ENCODE measurements at regions not wholly inside any gene's neighbourhood (a gene's known extent, or its start where the extent isn't known, plus 50 kb on each side); places are given as distances from the start of the nearest gene placed in this dataset.
"Not testable (repeated sequence)": the region's sequence is repeated elsewhere in the genome, so short reads cannot be mapped to it uniquely, and the experiment has no call there.

GRCh38 chr7:125336326-125336725 is 406.7 kb upstream of the POT1 start:
- no peak overlapping the region for H3K4me3 Mint-ChIP-seq
- POLR2A ChIA-PET: no interaction called here
- H3K4me1 Mint-ChIP-seq: no peaks in the 10 kb centered on the region
- peaks cover 8% of the 10 kb centered on the region for H3K9me3 Mint-ChIP-seq (ENCODE audit: low read depth)
- intact Hi-C loops (cut with DNase I, micrococcal nuclease): no loop called here
- DNase-seq (no peak), ATAC-seq (no peak)
- CTCF ChIA-PET: no interaction called here
- H3K27me3 Mint-ChIP-seq: no peaks in the 10 kb centered on the region
- H3K27ac Mint-ChIP-seq: no peak overlapping the region
- H3K36me3 Mint-ChIP-seq (ENCODE audit: low read depth): no peaks in the 10 kb centered on the region

GRCh38 chr7:125326666-125327255 is 397.1 kb upstream of the POT1 start:
- Mint-ChIP-seq H3K4me1 (no peaks in the 10 kb centered on the region), H3K4me3 (no peak overlapping the region), H3K9me3 (ENCODE audit: low read depth) (peaks cover 5% of the 10 kb centered on the region), H3K27ac (no peak overlapping the region), H3K36me3 (ENCODE audit: low read depth) (no peaks in the 10 kb centered on the region), H3K27me3 (no peaks in the 10 kb centered on the region)
- DNase-seq (no peak), ATAC-seq (no peak)
- POLR2A ChIA-PET: no interaction called here
- CTCF ChIA-PET: no interaction called here
- intact Hi-C loops (cut with DNase I, micrococcal nuclease): no loop called here

- ATAC-seq (no peak), DNase-seq (no peak)
- intact Hi-C loops (cut with DNase I, micrococcal nuclease): no loop called here
- no peak overlapping the region for H3K4me3 Mint-ChIP-seq
- H3K36me3 Mint-ChIP-seq (ENCODE audit: low read depth): no peaks in the 10 kb centered on the region
- POLR2A ChIA-PET: no interaction called here
- H3K9me3 Mint-ChIP-seq (ENCODE audit: low read depth): no peaks in the 10 kb centered on the region
- no peak overlapping the region for H3K27ac Mint-ChIP-seq
- no peaks in the 10 kb centered on the region for H3K4me1 Mint-ChIP-seq
- CTCF ChIA-PET: no interaction called here
- no peaks in the 10 kb centered on the region for H3K27me3 Mint-ChIP-seq
Observed at GRCh38 chr7:125316466-125316865, 386.8 kb upstream of the POT1 start.

- Mint-ChIP-seq H3K4me3 (no peak overlapping the region), H3K4me1 (no peaks in the 10 kb centered on the region), H3K36me3 (ENCODE audit: low read depth) (no peaks in the 10 kb centered on the region), H3K27ac (no peak overlapping the region), H3K27me3 (no peaks in the 10 kb centered on the region), H3K9me3 (ENCODE audit: low read depth) (peaks cover 1% of the 10 kb centered on the region)
- ATAC-seq (no peak), DNase-seq (no peak)
- POLR2A ChIA-PET: no interaction called here
- intact Hi-C loops (cut with DNase I, micrococcal nuclease): no loop called here
- CTCF ChIA-PET: interaction anchor here (0.7 to 0.8 kb wide), 2 partner anchors 155 to 1180 kb away, joined by 3 read pairs; no protein-coding TSS in a partner anchor
Observed at GRCh38 chr7:125299003-125299765, 369.6 kb upstream of the POT1 start.

GRCh38 chr7:125279961-125280360 is 350.3 kb upstream of the POT1 start:
- H3K4me1 Mint-ChIP-seq: no peaks in the 10 kb centered on the region
- ChIA-PET POLR2A (no interaction called here), CTCF (interaction anchor here (1.0 kb wide), 1 partner anchor 10 kb away, joined by 4 read pairs; no protein-coding TSS in a partner anchor)
- no peaks in the 10 kb centered on the region for H3K27me3 Mint-ChIP-seq
- no peak overlapping the region for H3K4me3 Mint-ChIP-seq
- H3K9me3 Mint-ChIP-seq (ENCODE audit: low read depth): peaks cover 1% of the 10 kb centered on the region
- H3K36me3 Mint-ChIP-seq (ENCODE audit: low read depth): no peaks in the 10 kb centered on the region
- no peak for ATAC-seq
- intact Hi-C loops (cut with DNase I, micrococcal nuclease): no loop called here
- DNase-seq: no peak
- H3K27ac Mint-ChIP-seq: no peak overlapping the region

GRCh38 chr7:125278318-125278717 is 348.7 kb upstream of the POT1 start:
- DNase-seq (no peak), ATAC-seq (no peak)
- intact Hi-C loops (cut with DNase I, micrococcal nuclease): no loop called here
- H3K27ac Mint-ChIP-seq: no peak overlapping the region
- H3K27me3 Mint-ChIP-seq: no peaks in the 10 kb centered on the region
- H3K36me3 Mint-ChIP-seq (ENCODE audit: low read depth): no peaks in the 10 kb centered on the region
- H3K9me3 Mint-ChIP-seq (ENCODE audit: low read depth): peaks cover 1% of the 10 kb centered on the region
- ChIA-PET POLR2A (no interaction called here), CTCF (no interaction called here)
- H3K4me3 Mint-ChIP-seq: no peak overlapping the region
- H3K4me1 Mint-ChIP-seq: no peaks in the 10 kb centered on the region

- CTCF ChIA-PET; H3K27ac Mint-ChIP-seq; ATAC-seq; H3K27me3 Mint-ChIP-seq; H3K4me3 Mint-ChIP-seq; POLR2A ChIA-PET; DNase-seq; intact Hi-C loops (cut with DNase I, micrococcal nuclease); H3K4me1 Mint-ChIP-seq; H3K36me3 Mint-ChIP-seq (ENCODE audit: low read depth); H3K9me3 Mint-ChIP-seq (ENCODE audit: low read depth): not testable (repeated sequence)
Observed at GRCh38 chr7:125274742-125275141, 345.1 kb upstream of the POT1 start.

- DNase-seq; H3K4me1 Mint-ChIP-seq; H3K36me3 Mint-ChIP-seq (ENCODE audit: low read depth); H3K27me3 Mint-ChIP-seq; H3K9me3 Mint-ChIP-seq (ENCODE audit: low read depth); ATAC-seq; intact Hi-C loops (cut with DNase I, micrococcal nuclease); H3K4me3 Mint-ChIP-seq; CTCF ChIA-PET; H3K27ac Mint-ChIP-seq; POLR2A ChIA-PET: not testable (repeated sequence)
Observed at GRCh38 chr7:125264174-125264856, 334.7 kb upstream of the POT1 start.

- DNase-seq; H3K4me3 Mint-ChIP-seq; H3K27me3 Mint-ChIP-seq; intact Hi-C loops (cut with DNase I, micrococcal nuclease); H3K27ac Mint-ChIP-seq; CTCF ChIA-PET; ATAC-seq; H3K9me3 Mint-ChIP-seq (ENCODE audit: low read depth); H3K4me1 Mint-ChIP-seq; H3K36me3 Mint-ChIP-seq (ENCODE audit: low read depth); POLR2A ChIA-PET: not testable (repeated sequence)
Observed at GRCh38 chr7:125258876-125259417, 329.3 kb upstream of the POT1 start.

- Mint-ChIP-seq H3K4me1 (no peaks in the 10 kb centered on the region), H3K27ac (no peak overlapping the region), H3K4me3 (no peak overlapping the region), H3K36me3 (ENCODE audit: low read depth) (no peaks in the 10 kb centered on the region), H3K27me3 (no peaks in the 10 kb centered on the region), H3K9me3 (ENCODE audit: low read depth) (peaks cover 3% of the 10 kb centered on the region)
- DNase-seq (no peak), ATAC-seq (no peak)
- ChIA-PET POLR2A (no interaction called here), CTCF (interaction anchor here (0.8 kb wide), 1 partner anchor 18 kb away, joined by 3 read pairs; no protein-coding TSS in a partner anchor)
- intact Hi-C loops (cut with DNase I, micrococcal nuclease): no loop called here
Observed at GRCh38 chr7:125257617-125258016, 328.0 kb upstream of the POT1 start.

GRCh38 chr7:125256446-125256845 is 326.8 kb upstream of the POT1 start:
- Mint-ChIP-seq H3K27me3 (no peaks in the 10 kb centered on the region), H3K9me3 (ENCODE audit: low read depth) (peaks cover 3% of the 10 kb centered on the region), H3K27ac (no peak overlapping the region), H3K4me1 (no peaks in the 10 kb centered on the region), H3K4me3 (no peak overlapping the region), H3K36me3 (ENCODE audit: low read depth) (no peaks in the 10 kb centered on the region)
- ATAC-seq (no peak), DNase-seq (no peak)
- intact Hi-C loops (cut with DNase I, micrococcal nuclease): no loop called here
- POLR2A ChIA-PET: no interaction called here
- CTCF ChIA-PET: no interaction called here

- intact Hi-C loops (cut with DNase I, micrococcal nuclease): no loop called here
- Mint-ChIP-seq H3K4me3 (no peak overlapping the region), H3K4me1 (no peaks in the 10 kb centered on the region), H3K27ac (no peak overlapping the region), H3K36me3 (ENCODE audit: low read depth) (no peaks in the 10 kb centered on the region), H3K27me3 (no peaks in the 10 kb centered on the region), H3K9me3 (ENCODE audit: low read depth) (no peaks in the 10 kb centered on the region)
- DNase-seq (no peak), ATAC-seq (no peak)
- ChIA-PET POLR2A (no interaction called here), CTCF (no interaction called here)
Observed at GRCh38 chr7:125255810-125256209, 326.2 kb upstream of the POT1 start.

Data from activated CD4-positive, alpha-beta T cell treated with anti-CD3 and anti-CD28 coated beads for 36 hours (primary cell).